ENCODE measurements at regions not wholly inside any gene's neighbourhood (a gene's known extent, or its start where the extent isn't known, plus 50 kb on each side); places are given as distances from the start of the nearest gene placed in this dataset.

DNA sequence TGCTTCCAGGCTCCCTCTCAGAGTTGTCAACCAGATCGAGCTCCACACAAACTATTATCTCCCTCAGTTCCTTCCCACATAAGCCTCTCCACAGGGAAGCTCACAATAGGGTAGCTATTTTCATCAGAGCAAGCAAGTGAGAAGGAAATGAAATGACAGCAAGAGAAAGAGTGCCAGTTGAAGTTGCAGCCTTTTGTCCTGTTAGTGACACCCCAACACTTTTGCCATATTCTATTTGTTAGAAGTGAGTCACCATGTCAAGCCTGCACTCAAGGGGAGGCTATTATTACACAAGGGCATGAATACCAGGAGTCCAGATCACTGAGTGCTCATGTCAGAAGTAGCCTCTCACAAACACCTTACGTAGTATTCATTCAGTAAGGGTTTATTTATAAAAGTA, 266.3 kb upstream of the NOCT start:
- no peak for DNase-seq (ENCODE audit: low read depth)

DNA sequence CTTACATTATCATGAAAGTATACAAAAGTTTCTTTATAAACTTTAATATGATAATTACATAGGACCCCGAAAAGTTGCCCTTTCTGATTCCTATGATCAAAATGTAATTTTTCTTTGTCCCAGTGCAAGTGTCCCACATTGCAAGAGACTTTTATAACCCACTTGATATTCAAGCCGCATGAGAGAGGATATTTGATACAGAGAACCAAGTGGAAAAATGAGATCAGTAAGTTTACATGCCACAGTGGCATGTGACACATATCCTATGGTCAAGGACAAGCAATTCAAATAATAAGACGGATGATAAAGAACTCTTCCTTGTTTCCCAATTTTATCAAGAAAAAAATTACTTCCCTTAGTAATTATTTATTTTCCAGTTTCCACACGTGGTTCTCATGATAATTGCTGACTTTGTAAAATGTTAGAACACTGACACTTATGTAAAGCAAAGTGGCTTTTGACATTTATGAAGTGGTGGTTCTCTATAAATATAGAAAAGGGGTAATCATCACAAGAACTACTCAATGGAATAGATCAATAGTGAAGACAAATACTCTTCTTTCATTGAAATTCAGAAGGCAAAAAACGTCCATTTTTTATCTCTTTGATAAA, 273.7 kb upstream of the NOCT start:
- no peak for DNase-seq (ENCODE audit: low read depth)

DNA sequence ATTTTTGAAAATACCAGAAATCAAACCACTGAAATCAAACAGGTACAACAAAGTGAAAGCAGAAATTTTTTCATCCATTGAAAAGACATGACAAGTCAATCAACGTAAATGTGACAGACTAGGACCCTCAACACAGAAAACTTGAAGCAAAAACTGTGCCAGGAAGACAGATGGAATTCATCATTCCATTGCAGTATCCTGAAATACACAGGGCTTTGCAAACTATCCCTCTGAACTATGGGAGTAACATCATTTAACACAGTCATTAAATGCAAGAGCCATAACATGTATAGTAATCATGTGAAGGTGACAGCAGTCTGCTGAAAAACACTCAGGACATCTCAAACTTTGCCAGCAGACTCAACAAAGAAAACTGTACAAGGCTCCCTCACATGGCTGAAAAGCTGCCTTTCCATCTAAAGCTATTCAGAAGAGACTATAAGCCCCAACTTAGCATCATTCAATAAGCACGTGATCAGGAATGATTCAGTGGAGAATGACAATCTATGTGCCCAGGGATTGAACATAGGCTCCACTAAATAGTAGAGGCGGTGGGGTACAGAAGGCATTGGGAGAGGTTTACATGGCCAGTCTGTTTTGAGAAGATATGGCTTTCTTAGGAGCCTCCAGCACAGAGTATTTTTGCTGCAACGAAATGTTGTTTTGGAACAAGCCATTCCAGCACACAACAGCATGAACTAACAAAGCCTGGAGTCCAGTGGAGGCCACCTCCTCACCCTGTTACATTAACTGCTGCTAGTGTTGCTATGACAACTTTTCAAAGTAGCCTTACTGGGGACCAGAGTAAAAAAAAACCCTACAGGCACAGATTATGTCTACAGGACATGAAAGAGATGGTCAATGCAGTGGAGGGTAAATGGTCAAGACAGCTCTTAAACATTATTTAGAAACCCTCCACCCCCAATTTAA, 274.5 kb upstream of the NOCT start:
- no peak for DNase-seq (ENCODE audit: low read depth)

DNA sequence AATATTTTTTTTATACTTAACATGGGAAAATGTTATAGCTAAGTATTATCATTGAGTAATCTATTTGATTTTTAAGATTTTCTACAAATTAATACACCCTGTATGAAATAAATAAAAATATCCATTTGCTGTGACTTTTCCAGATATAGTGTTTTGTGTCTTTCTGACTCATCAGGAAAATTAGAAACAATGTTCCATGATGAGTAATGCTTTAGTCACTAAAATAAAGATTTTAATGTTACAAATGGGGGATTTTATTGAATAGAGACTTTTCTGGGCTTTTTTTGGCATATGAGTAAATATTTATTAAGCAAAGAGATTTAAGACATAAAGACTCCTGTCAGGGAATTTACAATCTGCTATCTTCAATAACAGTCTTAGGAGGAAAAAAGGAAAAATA, 279.2 kb upstream of the NOCT start:
- DNase-seq (ENCODE audit: low read depth) = no peak

DNA sequence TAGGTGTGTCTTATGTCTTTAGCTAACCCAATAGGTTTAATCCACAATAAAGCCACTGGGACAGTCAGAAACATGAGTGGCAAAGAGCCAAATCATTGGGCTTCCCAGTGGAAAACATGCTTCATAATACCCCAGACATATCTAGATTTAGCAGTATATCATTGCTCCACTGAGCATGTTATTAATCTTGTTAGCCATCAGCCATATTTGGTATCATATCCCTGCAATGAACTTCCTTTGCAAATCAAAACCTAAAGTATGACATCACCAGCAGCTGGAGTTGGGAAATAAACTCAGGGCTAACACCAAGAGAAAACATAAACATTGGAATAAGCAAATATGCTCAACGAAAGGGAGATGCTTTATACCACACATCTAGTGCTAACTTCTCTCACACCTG, 280.8 kb upstream of the NOCT start:
- DNase-seq (ENCODE audit: low read depth) = no peak

DNA sequence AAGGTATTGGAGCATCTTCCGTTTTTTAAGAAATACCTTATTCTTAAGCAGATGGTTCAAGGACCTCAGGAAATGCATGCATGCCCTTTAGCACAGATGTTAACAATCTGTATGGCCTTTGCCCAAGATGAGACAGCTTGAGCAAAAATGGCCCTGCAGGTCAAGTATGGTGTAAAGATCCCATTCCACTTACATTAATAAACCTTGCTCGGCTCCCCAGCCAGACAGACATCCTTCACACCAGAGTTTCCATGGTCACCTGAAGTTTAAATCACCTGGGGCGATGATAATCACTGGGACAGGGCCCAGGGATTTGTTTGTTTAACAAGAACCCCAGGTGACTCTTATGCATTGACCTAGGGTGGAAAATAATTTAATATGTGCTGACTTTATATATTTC, 287.0 kb upstream of the NOCT start:
- no peak for DNase-seq (ENCODE audit: low read depth)

DNA sequence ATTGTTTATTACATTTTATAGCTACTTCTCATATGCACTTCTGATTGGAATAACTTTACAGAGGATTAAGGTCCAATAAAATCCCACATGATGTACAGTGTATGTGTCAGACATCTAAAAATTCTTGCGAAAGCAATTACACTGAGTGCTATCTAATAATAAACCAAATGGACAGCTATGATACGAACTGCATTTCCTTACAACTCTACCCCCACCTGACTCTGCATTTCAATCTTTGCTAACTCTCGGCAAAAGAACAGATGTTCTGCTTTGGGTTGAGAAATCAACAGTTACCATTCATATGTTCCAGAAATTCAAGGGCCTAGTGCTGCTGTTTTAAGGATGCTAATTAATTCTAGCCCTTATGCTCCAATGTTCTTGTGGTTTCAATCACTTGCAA, 287.9 kb upstream of the NOCT start:
- no peak for DNase-seq (ENCODE audit: low read depth)

DNA sequence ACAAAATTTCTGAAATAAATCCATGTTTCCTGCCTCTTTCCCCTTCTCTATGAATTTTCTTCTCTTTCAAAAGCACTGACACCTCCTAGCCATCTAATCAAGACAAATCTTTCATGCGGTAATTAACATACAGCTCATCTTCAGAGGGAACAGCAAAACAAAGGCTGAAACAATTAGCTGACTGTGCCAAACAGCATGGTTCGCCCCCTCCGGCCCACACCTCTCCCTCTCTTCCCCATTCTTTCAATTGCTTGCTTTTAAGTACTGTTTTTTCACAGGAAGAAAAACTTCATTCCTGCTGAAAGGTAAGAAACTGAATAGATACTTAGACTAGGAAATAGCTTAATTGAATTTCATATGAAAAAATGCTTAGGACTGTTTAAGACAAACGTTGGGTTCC, 291.1 kb upstream of the NOCT start:
- no peak for DNase-seq (ENCODE audit: low read depth)

DNA sequence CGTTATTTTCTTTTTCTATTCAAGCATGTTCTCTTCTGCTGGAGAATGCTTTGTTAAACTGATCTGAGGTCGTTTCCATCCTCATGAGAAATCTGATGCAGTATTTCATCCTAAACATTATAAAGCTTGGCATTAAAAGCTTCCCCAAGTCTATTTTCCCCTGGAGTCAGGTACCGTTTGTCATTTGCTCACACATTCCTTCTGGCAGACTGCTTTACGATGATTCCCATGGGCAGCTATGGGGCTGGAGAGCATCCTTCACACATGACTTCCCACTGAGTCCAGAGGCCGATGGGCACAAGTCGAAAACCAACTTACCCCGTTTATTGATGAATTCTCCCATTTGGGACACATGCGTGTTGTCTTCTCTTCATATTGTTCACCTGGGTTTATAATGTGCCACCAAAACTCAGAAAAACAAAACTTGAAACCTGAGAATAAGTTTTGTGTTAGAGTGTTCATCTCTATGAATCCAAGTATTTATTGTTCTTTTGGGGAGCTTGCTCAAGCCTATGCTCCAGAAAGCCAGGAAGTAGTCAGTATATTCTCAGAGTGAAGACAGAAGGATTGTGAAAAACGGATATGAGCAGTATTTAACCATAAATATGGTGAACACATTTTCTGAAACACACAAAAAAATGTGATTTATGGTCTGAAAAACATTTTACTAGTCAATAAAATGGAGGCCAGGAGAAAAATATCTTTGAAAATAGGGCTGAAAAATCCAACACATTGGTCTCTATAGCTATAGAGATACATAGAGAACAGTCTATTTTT, 298.8 kb upstream of the NOCT start:
- no peak for DNase-seq (ENCODE audit: low read depth)

DNA sequence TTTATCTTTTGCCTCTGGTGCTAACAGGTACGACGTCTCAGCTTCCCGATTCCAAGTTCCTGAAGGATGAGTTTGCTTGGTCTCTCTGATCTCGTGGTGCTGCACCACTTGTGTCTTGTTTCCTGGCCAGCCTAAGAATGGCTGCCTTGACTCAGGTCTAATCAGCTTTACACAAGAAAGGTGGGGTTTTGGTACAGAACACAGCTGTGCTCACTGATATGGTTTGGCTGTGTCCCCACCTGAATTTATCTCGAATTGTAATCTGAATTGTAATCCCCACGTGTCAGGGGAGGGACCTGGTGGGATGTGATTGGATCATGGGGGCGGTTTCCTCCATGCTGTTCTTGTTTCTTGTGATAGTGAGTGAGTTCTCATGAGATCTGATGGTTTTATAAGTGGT, 305.3 kb upstream of the NOCT start:
- no peak for DNase-seq (ENCODE audit: low read depth)

DNA sequence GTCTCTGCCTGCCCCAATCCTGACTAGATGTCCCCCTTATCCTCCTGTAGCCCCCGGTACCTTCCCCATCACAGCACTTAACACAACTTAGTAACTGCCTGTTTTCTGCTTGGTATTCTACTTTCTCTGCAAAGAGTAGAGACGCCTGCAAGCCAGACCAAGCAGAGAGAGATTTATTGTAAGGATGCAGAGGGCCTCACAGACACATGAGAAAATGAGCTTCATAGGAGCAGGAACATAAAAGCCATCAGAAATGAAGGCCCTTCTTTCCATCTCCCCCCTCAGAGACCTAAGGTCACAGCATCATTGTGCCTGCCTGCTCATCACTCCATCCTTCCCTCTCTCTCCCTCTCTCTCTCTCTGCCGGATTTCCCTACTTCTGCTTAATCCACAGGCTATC, 305.7 kb upstream of the NOCT start:
- no peak for DNase-seq (ENCODE audit: low read depth)

DNA sequence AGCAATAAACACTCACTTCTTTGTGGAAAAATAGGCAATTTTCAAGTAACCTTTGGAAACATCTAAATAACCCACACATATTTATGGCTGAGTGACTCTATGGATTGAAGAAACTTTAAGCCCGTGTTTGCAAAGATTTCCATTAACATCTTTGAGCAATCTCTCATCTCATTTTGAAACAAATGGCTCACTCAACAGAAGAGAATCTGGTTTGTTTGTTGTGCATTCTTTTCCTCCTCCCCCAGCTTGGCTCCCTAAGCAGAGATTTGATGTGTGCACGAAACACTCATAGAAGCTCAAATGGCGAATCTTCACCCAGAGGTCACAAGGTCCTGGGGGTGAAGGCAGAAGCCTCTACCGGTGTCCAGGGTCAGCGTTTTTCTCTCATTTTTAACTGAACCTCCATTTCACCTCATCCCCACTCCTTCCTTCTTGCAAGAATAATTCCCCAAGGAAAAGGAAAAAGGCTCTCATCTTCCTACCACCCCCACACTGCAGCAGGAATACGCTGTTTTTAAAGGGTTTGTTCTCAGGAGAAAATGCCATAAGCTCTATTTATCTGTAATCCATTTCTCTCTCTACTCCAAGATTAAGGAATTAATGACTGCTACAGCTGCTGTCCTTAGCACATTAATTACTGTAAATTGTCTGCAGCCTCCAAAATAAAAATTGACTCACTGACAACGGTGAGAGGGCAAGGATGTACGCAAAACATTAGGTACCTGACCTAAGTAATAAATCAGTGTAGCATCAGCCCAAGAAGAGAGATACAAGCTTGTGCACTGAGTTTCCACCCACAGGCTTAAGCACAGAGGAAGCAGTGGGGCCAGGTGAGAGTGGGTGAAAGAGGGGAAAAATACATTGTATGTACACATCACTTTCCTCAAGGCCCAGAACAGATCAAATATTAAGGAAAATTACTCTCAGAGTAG, 307.6 kb upstream of the NOCT start:
- no peak for DNase-seq (ENCODE audit: low read depth)

DNA sequence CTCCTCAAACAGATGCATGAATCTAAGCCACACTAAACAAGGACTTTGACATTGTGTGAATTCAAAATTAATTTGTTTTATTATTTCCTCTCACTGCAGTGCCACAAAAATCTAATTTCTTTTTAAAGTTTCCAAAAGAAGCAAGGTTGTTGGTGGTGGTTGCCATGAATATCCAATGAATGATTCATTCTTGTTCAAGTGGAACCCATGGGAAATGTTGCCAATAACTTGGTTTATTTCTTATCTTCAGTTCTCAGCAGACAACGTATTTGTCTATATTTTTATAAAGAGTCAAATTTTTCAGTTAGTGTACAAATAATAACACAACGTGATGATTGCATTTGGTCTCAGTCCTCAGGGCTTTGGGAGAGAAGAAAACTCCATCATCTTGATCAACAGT, 309.4 kb upstream of the NOCT start:
- no peak for DNase-seq (ENCODE audit: low read depth)

DNA sequence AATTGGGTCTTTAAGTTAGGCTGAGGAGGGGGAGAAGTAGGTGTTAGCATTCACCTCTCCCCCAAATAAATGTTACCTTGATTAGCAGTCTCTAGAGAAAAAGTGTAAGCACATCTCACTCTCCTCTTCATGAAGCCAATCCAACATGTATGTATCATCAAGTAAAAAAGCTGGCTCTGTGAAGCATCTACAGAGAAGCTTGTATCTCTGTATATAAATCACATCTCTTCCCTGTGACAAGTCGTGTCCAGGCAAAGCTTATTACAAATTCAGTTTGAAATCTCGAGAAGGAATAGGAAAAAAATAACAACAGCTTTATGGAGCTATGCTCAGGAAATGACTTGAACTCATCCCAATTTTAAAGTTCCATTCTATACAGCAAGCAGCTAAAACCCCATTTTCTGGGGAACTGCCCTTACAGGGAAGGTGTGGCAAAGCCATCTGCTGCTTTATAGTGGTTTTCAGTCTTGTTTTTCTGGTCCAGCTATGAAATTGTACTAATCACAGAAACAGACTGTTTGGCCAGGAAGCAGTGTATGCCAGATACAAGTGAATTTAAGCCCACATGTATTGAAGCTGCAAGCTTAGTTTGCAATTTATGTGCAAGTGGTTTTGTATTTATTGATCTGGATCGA, 313.3 kb upstream of the NOCT start:
- DNase-seq (ENCODE audit: low read depth) = no peak

DNA sequence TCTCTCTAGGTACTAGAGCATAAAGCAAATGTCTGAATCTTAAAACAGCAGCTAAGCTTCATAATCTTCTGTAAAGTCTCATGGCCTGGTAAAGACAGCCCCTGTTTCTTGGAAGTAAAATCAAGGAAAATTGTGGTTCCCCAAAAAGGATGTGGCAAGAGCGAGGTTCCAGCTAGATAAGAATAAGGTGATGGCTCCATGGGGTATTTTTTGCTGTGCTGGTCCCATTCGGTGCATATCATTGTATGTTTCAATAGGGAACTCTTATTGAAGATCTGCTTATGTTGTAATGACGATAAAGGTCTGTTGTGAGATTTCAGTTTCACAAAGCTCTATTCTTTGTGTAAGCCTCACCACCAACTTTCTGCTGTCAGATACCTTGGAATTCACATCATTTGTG, 316.9 kb upstream of the NOCT start:
- DNase-seq (ENCODE audit: low read depth) = no peak

DNA sequence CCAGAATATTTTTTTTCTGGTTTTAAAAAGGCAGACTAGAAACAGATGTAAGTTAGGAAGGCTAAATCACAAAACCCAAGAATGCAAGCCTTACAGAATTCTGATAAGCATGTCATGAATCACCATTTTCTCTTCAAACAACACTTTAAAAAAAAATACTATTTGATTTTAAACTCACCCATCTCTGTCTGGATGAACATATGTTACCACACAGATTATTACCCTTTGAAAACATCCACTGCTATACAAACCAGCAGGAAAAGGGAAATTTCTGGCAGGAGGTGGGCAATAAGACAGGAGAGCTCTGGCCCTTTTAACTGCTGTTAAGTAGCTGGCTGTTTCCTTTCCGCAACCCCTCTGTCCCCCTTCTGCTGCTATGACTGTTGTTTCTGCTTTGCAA, 317.7 kb upstream of the NOCT start:
- no peak for DNase-seq (ENCODE audit: low read depth)

DNA sequence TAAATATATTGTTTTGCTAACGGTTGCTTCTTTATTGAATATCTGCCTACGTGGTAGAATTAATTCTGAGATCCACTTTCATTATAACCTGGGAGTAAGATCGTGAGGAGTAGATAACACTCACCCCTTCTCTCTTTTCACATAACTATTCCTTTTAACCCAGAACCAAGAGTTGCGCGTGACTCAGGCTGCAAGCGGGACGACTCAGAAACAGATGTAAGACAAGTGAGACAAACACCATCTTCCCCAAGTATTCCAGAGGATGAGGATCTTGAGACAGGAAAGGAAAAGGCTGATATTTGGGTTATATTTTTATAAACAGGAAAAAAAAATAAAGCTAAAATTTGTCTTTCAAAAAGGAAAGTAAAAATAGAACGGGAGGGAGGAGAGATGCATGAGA, 318.8 kb upstream of the NOCT start:
- DNase-seq (ENCODE audit: low read depth) = no peak

DNA sequence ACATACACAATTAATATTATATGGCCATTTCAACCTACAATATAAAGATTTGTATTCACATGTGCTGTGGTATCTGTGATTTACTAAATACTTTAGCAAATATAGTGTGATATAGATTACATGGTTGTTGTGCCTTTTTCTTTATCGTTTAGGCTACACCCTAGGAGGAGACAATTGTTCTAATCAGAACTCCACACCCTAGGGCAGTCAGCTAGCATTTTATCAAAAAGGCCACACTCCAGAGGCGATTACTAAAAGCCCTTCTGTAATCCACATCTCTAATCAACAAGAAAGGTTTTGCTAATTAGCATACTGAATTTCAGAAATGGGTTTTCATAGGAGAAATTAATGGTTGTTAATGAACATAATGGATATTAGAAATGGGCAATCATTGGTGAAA, 319.5 kb upstream of the NOCT start:
- no peak for DNase-seq (ENCODE audit: low read depth)

DNA sequence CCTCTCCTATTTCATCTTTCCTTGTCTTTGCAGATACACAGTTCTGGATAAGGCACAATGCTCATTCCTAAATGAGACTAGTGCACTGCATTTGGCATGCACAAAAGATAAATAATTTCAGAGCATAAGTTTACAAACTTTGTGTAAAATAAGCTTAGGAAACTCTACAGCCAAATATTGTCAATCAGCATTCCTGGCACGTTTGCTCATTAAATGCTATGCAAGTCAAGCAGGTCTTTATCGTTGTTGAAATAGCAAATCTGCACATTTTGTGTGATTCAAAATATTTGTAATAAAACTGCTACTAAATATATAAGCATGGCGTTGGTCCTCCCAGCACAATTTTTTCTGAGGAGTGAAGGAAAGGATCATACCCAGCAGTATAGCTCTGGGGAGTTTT, 322.1 kb upstream of the NOCT start:
- DNase-seq (ENCODE audit: low read depth) = no peak

DNA sequence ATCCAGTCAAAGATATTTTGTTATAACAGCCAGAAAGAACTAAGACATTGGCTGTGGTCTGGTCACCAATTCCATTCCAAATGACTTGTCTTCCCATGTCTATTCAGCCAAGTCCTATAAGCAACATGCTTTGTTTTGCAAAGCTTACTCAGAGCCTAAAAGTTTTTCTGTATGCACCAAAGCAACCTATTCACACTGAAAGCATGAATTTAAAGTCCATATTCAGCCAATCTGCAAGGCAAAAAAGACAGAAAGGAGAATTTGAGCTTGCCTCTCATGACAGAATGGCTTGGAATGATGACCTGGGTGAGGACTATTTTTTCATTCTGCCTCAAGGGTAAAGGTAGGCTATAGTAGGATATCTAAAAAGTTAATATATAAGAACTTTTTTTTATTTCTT, 323.2 kb upstream of the NOCT start:
- DNase-seq (ENCODE audit: low read depth) = no peak

DNA sequence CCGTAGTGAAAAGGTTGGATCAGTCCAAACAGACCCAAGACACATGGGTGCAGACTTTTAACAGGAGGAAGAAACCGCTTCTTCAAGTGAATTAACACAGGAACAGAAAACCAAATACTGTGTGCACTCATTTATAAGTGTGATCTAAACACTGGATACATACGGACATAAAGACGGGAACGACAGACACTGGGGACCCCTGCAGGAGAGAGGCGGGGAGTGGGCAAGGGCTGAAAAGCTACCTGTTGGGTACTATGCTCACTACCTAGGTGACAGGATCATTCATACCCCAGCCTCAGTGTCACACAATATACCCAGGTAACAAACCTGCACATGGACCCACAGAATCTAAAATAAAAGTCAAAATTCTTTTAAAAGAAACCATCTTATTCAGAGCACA, 326.0 kb upstream of the NOCT start:
- DNase-seq (ENCODE audit: low read depth) = no peak

DNA sequence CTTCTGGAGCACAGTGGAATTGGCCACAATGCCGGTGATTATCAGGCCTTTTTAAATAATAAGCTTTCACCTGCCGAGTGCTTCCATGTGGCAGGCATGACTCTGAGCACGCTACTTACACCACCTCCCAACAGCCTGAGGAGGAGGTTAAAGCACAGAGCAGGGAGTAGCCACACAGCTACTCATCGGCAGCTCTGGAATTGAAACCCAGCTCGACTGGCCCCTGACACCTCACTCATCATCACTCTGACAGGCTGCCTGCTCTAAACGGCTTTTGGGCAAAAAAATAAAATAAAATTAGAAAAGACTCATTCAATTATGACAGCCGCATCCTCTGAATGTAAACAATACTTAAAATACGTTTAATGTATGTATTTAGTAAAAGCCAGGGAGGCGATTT, 326.4 kb upstream of the NOCT start:
- no peak for DNase-seq (ENCODE audit: low read depth)
